ENCODE measurements at regions not wholly inside any gene's neighbourhood (a gene's known extent, or its start where the extent isn't known, plus 50 kb on each side); places are given as distances from the start of the nearest gene placed in this dataset.

DNA sequence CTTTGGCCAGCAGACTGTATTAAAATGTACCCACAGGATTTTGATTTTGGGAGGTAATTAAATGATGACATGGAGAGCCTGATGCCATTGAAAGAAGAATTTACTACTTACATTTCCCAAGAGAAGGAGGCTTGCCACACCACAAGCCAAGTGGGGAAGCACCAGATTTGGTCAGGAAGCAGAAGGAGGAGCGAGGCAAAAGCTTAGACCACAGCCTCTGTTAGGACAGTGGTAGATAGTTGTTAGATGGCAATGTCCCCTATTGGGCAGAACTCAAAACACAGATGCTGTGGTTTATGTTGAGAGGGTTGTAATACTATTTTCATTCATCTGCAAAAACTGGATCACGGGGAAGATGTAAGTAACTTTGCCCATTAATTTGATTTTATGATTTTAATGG, 709.4 kb downstream of the VRK1 start:
- Histone ChIP-seq H3K4me1 (ENCODE audit: control insufficient read depth in 5 of 5, insufficient read depth in 5 of 5, low read length in 5 of 5) (no peaks in the 10 kb centered on the region), H3K9me3 (ENCODE audit: control insufficient read depth in 4 of 4, insufficient read depth in 3 of 4, low read length in 3 of 4) (peaks cover 0 to 9% (median 0%) of the 10 kb centered on the region in 4 donors), H3K27ac (ENCODE audit: low read depth in 1 of 2, low read length in 1 of 2) (no peak overlapping the region), H3K4me3 (no peak overlapping the region), H3K9ac (ENCODE audit: insufficient read depth in 1 of 2, low read length in 2 of 2) (no peak overlapping the region), H3K36me3 (ENCODE audit: control insufficient read depth in 4 of 4, insufficient read depth in 4 of 4, low read length in 4 of 4) (no peaks in the 10 kb centered on the region), H3K27me3 (ENCODE audit: control insufficient read depth in 3 of 3, insufficient read depth in 3 of 3, low read length in 2 of 3) (no peaks in the 10 kb centered on the region)
- ATAC-seq (ENCODE audit: insufficient read depth, low FRiP score) (no peak), DNase-seq (no peak)
- 20 to 34% methylated on average over 2 of the region's 2 CpGs for WGBS, 2 donors
- TF ChIP-seq, protein P1, sequence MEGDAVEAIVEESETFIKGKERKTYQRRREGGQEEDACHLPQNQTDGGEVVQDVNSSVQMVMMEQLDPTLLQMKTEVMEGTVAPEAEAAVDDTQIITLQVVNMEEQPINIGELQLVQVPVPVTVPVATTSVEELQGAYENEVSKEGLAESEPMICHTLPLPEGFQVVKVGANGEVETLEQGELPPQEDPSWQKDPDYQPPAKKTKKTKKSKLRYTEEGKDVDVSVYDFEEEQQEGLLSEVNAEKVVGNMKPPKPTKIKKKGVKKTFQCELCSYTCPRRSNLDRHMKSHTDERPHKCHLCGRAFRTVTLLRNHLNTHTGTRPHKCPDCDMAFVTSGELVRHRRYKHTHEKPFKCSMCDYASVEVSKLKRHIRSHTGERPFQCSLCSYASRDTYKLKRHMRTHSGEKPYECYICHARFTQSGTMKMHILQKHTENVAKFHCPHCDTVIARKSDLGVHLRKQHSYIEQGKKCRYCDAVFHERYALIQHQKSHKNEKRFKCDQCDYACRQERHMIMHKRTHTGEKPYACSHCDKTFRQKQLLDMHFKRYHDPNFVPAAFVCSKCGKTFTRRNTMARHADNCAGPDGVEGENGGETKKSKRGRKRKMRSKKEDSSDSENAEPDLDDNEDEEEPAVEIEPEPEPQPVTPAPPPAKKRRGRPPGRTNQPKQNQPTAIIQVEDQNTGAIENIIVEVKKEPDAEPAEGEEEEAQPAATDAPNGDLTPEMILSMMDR (IDR thresholded peaks at IDR 0.05; ENCODE audit: control extremely low read depth, extremely low read depth), result no peak

DNA sequence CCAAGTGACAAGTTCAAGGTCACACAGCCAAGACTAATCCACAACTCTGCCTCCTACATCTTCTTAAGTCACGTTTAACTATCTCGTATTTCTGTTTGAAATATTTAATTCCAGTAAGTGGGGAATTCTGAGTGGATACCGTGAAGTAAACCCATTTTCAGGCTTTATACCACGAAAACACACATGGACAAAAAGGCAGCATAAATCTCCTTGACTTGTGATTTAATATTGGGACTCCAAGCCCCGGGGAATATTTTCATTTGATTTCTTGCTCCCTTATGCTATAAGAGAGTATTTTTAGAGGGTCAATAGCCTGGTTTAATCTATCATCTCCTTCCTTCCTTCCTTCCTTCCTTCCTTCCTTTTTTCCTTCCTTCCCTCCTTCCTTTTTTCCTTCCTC, 716.7 kb downstream of the VRK1 start:
- H3K36me3 ChIP-seq (ENCODE audit: control insufficient read depth in 4 of 4, insufficient read depth in 4 of 4, low read length in 4 of 4), result no peaks in the 10 kb centered on the region
- H3K4me1 ChIP-seq (ENCODE audit: control insufficient read depth in 5 of 5, insufficient read depth in 5 of 5, low read length in 5 of 5), result no peaks in the 10 kb centered on the region
- no peak overlapping the region for H3K4me3 ChIP-seq
- TF ChIP-seq, protein P1 (IDR thresholded peaks at IDR 0.05; ENCODE audit: control extremely low read depth, extremely low read depth), result no peak
- peaks cover 0 to 5% (median 0%) of the 10 kb centered on the region in 4 donors for H3K9me3 ChIP-seq (ENCODE audit: control insufficient read depth in 4 of 4, insufficient read depth in 3 of 4, low read length in 3 of 4)
- DNase-seq (no peak), ATAC-seq (ENCODE audit: insufficient read depth, low FRiP score) (no peak)
- 87 to 90% methylated on average over 5 of the region's 5 CpGs for WGBS, 2 donors
- no peak overlapping the region for H3K9ac ChIP-seq (ENCODE audit: insufficient read depth in 1 of 2, low read length in 2 of 2)
- H3K27ac ChIP-seq (ENCODE audit: low read depth in 1 of 2, low read length in 1 of 2), result no peak overlapping the region
- no peaks in the 10 kb centered on the region for H3K27me3 ChIP-seq (ENCODE audit: control insufficient read depth in 3 of 3, insufficient read depth in 3 of 3, low read length in 2 of 3)

DNA sequence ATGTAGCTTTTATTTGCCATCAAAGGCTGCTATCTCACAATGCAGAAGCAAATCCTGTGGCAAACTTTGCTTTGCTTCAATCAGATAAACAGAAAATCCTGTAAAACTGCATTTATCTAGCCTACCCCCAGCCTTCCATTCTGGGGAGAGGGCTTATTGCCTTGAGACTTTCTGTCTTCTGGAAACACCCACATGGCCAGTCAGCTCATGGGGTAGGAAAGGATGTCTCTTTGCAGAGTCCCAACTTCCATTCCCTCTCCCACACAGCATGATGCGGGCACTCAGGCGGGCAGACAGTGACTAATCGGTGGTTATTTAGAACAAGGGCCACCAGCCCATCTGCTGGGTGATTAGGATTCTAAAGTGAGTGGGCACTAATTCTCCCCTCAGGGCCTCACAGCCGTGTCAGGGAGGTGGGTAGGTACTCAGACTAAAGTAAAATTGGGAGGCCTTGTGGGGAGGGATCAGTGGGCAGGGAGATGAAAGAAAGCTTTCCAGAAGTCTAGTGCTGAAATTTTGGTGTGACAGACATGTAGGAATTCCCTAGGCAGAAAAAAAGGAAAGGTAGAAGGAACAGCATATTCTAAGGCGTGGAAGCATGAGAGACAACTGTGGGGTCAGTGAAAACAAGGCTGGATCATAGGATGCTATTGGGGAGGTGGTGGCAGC, 720.5 kb downstream of the VRK1 start:
- 81 to 87% methylated on average over 5 of the region's 5 CpGs for WGBS, 2 donors
- DNase-seq, result peak in 1 of 3 donors; percentile 2
- no peak for ATAC-seq (ENCODE audit: insufficient read depth, low FRiP score)
- no peaks in the 10 kb centered on the region for H3K27me3 ChIP-seq (ENCODE audit: control insufficient read depth in 3 of 3, insufficient read depth in 3 of 3, low read length in 2 of 3)
- H3K9me3 ChIP-seq (ENCODE audit: control insufficient read depth in 4 of 4, insufficient read depth in 3 of 4, low read length in 3 of 4), result peaks cover 0 to 2% (median 0%) of the 10 kb centered on the region in 4 donors
- TF ChIP-seq, protein P1 (IDR thresholded peaks at IDR 0.05; ENCODE audit: control extremely low read depth, extremely low read depth), result no peak
- no peak overlapping the region for H3K27ac ChIP-seq (ENCODE audit: low read depth in 1 of 2, low read length in 1 of 2)
- no peak overlapping the region for H3K4me3 ChIP-seq
- H3K4me1 ChIP-seq (ENCODE audit: control insufficient read depth in 5 of 5, insufficient read depth in 5 of 5, low read length in 5 of 5), result no peaks in the 10 kb centered on the region
- H3K9ac ChIP-seq (ENCODE audit: insufficient read depth in 1 of 2, low read length in 2 of 2), result no peak overlapping the region
- H3K36me3 ChIP-seq (ENCODE audit: control insufficient read depth in 4 of 4, insufficient read depth in 4 of 4, low read length in 4 of 4), result no peaks in the 10 kb centered on the region

DNA sequence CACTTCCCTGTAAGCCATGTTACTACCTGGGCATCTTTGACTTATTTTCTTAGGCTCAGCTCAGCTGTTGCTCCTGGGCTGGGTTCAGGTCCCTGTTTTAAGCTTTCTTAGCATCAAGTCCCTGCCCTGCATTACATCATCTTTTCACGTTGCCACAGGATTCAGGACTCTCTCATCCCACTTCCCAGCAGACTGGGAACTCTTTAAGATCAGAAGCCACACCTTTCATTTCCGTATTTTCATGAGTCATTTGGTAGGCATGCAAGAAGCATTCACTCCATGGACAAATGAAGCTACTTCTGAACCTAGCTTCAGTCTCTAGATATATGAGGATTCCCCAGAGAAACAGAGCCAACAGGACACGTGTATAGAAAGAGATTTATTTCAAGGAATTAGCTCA, 726.8 kb downstream of the VRK1 start:
- WGBS, 2 donors, result 55 to 68% methylated on average over 3 of the region's 3 CpGs
- no peak overlapping the region for H3K4me3 ChIP-seq
- DNase-seq (no peak), ATAC-seq (ENCODE audit: insufficient read depth, low FRiP score) (no peak)
- peaks cover 0 to 4% (median 3%) of the 10 kb centered on the region in 3 donors for H3K27me3 ChIP-seq (ENCODE audit: control insufficient read depth in 3 of 3, insufficient read depth in 3 of 3, low read length in 2 of 3)
- TF ChIP-seq, protein P1 (IDR thresholded peaks at IDR 0.05; ENCODE audit: control extremely low read depth, extremely low read depth), result no peak
- no peaks in the 10 kb centered on the region for H3K9me3 ChIP-seq (ENCODE audit: control insufficient read depth in 4 of 4, insufficient read depth in 3 of 4, low read length in 3 of 4)
- no peaks in the 10 kb centered on the region for H3K36me3 ChIP-seq (ENCODE audit: control insufficient read depth in 4 of 4, insufficient read depth in 4 of 4, low read length in 4 of 4)
- H3K9ac ChIP-seq (ENCODE audit: insufficient read depth in 1 of 2, low read length in 2 of 2), result no peak overlapping the region
- peaks cover 0 to 1% (median 0%) of the 10 kb centered on the region in 5 donors for H3K4me1 ChIP-seq (ENCODE audit: control insufficient read depth in 5 of 5, insufficient read depth in 5 of 5, low read length in 5 of 5)
- H3K27ac ChIP-seq (ENCODE audit: low read depth in 1 of 2, low read length in 1 of 2), result no peak overlapping the region

All from lung (tissue), 11 donors.